K562 (cell line): ENCODE measurements at regions not wholly inside any gene's neighbourhood (a gene's known extent, or its start where the extent isn't known, plus 50 kb on each side); places are given as distances from the start of the nearest gene placed in this dataset.

Source experiments
- ATAC-seq: fragments of 200-7000 bp; cut with Tn5 transposase; 3 replicates; pipeline ENCODE4 v1.9.1; 2020; ENCODE audit warnings: moderate library complexity
- BruUV-seq: library from RNA; stranded (reverse); fragments of 400-500 nt; replicated peaks from 2 replicates; lab custom pipeline; 2021; lab: Mats Ljungman, UMichigan
- CTCF ChIA-PET: fragments of 300-600 bp; formaldehyde crosslinking; extraction: SDS; loops from one replicate; lab custom pipeline; 2021; ENCODE audit warnings: low intra/inter-chr PET ratio; lab: Yijun Ruan, JAX
- POLR2A ChIA-PET: fragments of 300-600, 350-650 bp; sonication (Branson Sonifier 250); formaldehyde crosslinking; extraction: SDS; loops from one replicate; lab custom pipeline; 2021; ENCODE audit warnings: antibody characterized with exemption, inconsistent platforms; lab: Yijun Ruan, JAX
- DNase-seq, 4 experiments: peaks; one replicate each; pipeline versions ENCODE4 v3.0.0 to v3.0.0-alpha.2; 2011 to 2018; ENCODE audit warnings: low spot score in 3 of 4, mixed read lengths in 3 of 4; ENCODE audit errors: extremely low read depth in 1 of 4
- FAIRE-seq: peaks from 2 replicates; lab custom pipeline; 2011; peaks lifted over from hg19 to GRCh38; lab: Jason Lieb, UNC
- H2AFZ ChIP-seq: 2 replicates; pipeline ENCODE4 v1.6.0; 2011; ENCODE audit warnings: low read depth, low read length, control low read depth, inconsistent platforms
- H3K27ac ChIP-seq: fragments of 200-600 bp; 3 replicates; pipeline ENCODE4 v1.8.0; 2011; ENCODE audit warnings: low read depth, mild to moderate bottlenecking, control low read depth, inconsistent platforms, low read length, moderate library complexity, mixed read lengths; ENCODE audit errors: extremely low read depth
- H3K27me3 ChIP-seq, 2 experiments: fragments of 300-600 bp in 1 of 2; 2 replicates in 1 of 2; 3 replicates in 1 of 2; pipeline versions ENCODE4 v1.6.0 to v1.8.0; 2011; ENCODE audit warnings: inconsistent platforms in 2 of 2, low read length in 2 of 2, mild to moderate bottlenecking in 1 of 2, mixed read lengths in 1 of 2, moderate library complexity in 1 of 2; ENCODE audit not compliant: control insufficient read depth in 2 of 2, insufficient read depth in 2 of 2
- H3K36me3 ChIP-seq: fragments of 300-600 bp; 3 replicates; pipeline ENCODE4 v1.8.0; 2011; ENCODE audit warnings: mild to moderate bottlenecking, low read length, inconsistent platforms; ENCODE audit not compliant: control insufficient read depth, insufficient read depth
- H3K4me1 ChIP-seq, 2 experiments: fragments of 200-600 bp in 1 of 2; replicated peaks in 1 of 2; 2 replicates in 1 of 2; 3 replicates in 1 of 2; pipeline versions ENCODE4 v1.5.1 to v1.8.0; 2011; ENCODE audit warnings: inconsistent platforms in 2 of 2, low read length in 2 of 2, mild to moderate bottlenecking in 1 of 2, mixed read lengths in 1 of 2, moderate library complexity in 1 of 2; ENCODE audit not compliant: control insufficient read depth in 2 of 2, insufficient read depth in 2 of 2
- H3K4me2 ChIP-seq: 2 replicates; pipeline ENCODE4 v1.6.1; 2011; ENCODE audit warnings: low read length, control low read depth, inconsistent platforms, mixed read lengths; ENCODE audit not compliant: insufficient read depth
- H3K4me3 ChIP-seq: fragments of 200-600 bp; sonication (generic), shearing (Covaris generic); 2 replicates; pipeline ENCODE4 v1.5.1; 2016; ENCODE audit warnings: control low read depth, inconsistent platforms
- H3K79me2 ChIP-seq: fragments of 200-600 bp; 3 replicates; pipeline ENCODE4 v1.8.0; 2011; ENCODE audit warnings: low read length, inconsistent platforms; ENCODE audit not compliant: control insufficient read depth, insufficient read depth
- H3K9ac ChIP-seq, 2 experiments: 2 replicates each; pipeline versions ENCODE4 v1.6.0 to v1.6.1; 2011; ENCODE audit warnings: low read depth in 2 of 2, low read length in 2 of 2, control low read depth in 1 of 2, inconsistent platforms in 1 of 2, mild to moderate bottlenecking in 1 of 2, mixed read lengths in 1 of 2; ENCODE audit not compliant: insufficient read depth in 1 of 2
- H3K9me1 ChIP-seq: one replicate; pipeline ENCODE4 v1.6.0; 2011; ENCODE audit warnings: inconsistent platforms, mild to moderate bottlenecking, low read length, moderate library complexity; ENCODE audit not compliant: control insufficient read depth, insufficient read depth
- H3K9me3 ChIP-seq: replicated peaks from 2 replicates; pipeline ENCODE4 v1.5.1; 2011; ENCODE audit warnings: low read depth, low read length, inconsistent platforms; ENCODE audit not compliant: control insufficient read depth, insufficient read depth
- H4K20me1 ChIP-seq: replicated peaks from 2 replicates; pipeline ENCODE4 v1.6.1; 2011; ENCODE audit warnings: low read length, inconsistent platforms, mixed read lengths; ENCODE audit not compliant: control insufficient read depth, insufficient read depth
- CEBPZ ChIP-seq: fragments of 150-350 bp; IDR thresholded peaks from 2 replicates; pipeline ENCODE4 v1.6.1; 2014; ENCODE audit warnings: low read depth, mild to moderate bottlenecking, low read length, borderline replicate concordance
- CHAMP1 ChIP-seq: fragments of 450-650 bp; IDR thresholded peaks from 2 replicates; pipeline ENCODE4 v1.6.1; 2016; ENCODE audit warnings: mild to moderate bottlenecking
- PTBP1 ChIP-seq: fragments of 200-400 bp; formaldehyde crosslinking; IDR thresholded peaks from 2 replicates; pipeline ENCODE4 v1.6.1; 2017; ENCODE audit warnings: low read depth, low read length
- SRSF7 ChIP-seq: fragments of 200-400 bp; formaldehyde crosslinking; optimal IDR thresholded peaks from 2 replicates; pipeline ENCODE3; 2017; ENCODE audit warnings: mild to moderate bottlenecking, low read depth, low read length
- ZNF586 ChIP-seq: fragments of 450-650 bp; formaldehyde crosslinking; conservative IDR thresholded peaks from 2 replicates; pipeline ENCODE4 v1.4.0; 2020; ENCODE audit warnings: mild to moderate bottlenecking, moderate library complexity
- WGBS: fragments of 100-300 bp; shearing (Covaris generic); methylation state at CpG from one replicate; pipeline ENCODE4 v1.1.6; 2016; ENCODE audit warnings: low coverage, mixed read lengths; ENCODE audit not compliant: insufficient coverage; ENCODE audit errors: missing lambda C conversion rate; 5-methylcytosine and 5-hydroxymethylcytosine counted together
- in situ Hi-C: fragments of 300-500 bp; cut with MboI; formaldehyde crosslinking; loops from 4 replicates; pipeline ENCODE4 v1.15.0; 2018; ENCODE audit warnings: inconsistent platforms, mixed read lengths
- intact Hi-C: fragments of 100-400 bp; cut with micrococcal nuclease; formaldehyde crosslinking; loops from 2 replicates; pipeline ENCODE4 v1.14.2; 2022
- TF ChIP-seq, protein P1 (sequence below), 3 experiments: IDR thresholded peaks in 2 of 3; conservative IDR thresholded peaks in 1 of 3; 2 replicates each; pipeline ENCODE4 v1.5.1; 2011 to 2012; ENCODE audit warnings: low read length in 3 of 3, mild to moderate bottlenecking in 3 of 3, control low read depth in 2 of 3, improper control_type of control experiment in 1 of 3, inconsistent platforms in 1 of 3, low read depth in 1 of 3, mixed read lengths in 1 of 3, moderate library complexity in 1 of 3; ENCODE audit not compliant: insufficient read depth in 2 of 3
- TF ChIP-seq, protein P2 (sequence below), 3 experiments: fragments of 200-800 bp in 1 of 3; sonication (Bioruptor generic) in 1 of 3; sonication (generic) in 1 of 3; formaldehyde crosslinking in 1 of 3; IDR thresholded peaks; 2 replicates each; pipeline versions ENCODE4 v1.6.1 to v1.8.0; 2016 to 2022; ENCODE audit warnings: mild to moderate bottlenecking in 2 of 3, missing compliant biosample characterization in 2 of 3, missing genetic modification characterization in 2 of 3, missing genetic modification reagents in 1 of 3
- TF ChIP-seq, protein P3 (sequence below): sonication (generic); formaldehyde crosslinking; IDR thresholded peaks from 2 replicates; pipeline ENCODE4 v1.8.0; 2022; ENCODE audit warnings: mild to moderate bottlenecking, missing genetic modification reagents

DNA sequence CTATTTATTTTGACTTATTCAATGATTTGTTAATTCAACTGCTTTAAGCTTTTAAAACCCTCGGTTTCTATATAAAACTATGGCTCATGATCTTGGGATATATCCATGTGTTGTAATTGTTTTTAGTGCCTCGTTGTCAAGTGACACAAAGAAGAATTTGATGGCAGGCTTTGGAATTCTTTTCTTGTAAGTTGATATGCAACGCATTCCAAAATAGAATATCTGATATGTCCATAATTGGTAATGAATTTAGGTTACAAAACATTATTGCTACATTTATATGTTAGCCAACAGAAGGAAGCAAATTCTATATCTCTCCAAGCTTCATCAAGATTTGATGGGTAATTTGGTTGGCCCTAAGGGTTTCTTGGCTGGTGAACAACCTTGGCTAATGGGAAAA, 220.4 kb upstream of the RIMS1 start:
- DNase-seq: no peak
- no peaks in the 10 kb centered on the region for H3K9me3 ChIP-seq
- 0% methylated on average over 3 of the region's 3 CpGs for WGBS
- no peak for ATAC-seq
- no peak overlapping the region for H3K4me3 ChIP-seq
- no peaks in the 10 kb centered on the region for H3K9me1 ChIP-seq
- no peaks in the 10 kb centered on the region for H3K4me1 ChIP-seq
- no peaks in the 10 kb centered on the region for H4K20me1 ChIP-seq
- no peak overlapping the region for H2AFZ ChIP-seq
- intact Hi-C loops: no loop called here
- CTCF ChIA-PET: no interaction called here
- in situ Hi-C loops: no loop called here
- BruUV-seq: no TSS peak
- no peak for FAIRE-seq
- H3K79me2 ChIP-seq: no peaks in the 10 kb centered on the region
- H3K4me2 ChIP-seq: no peak overlapping the region
- no peak overlapping the region for H3K27ac ChIP-seq
- H3K9ac ChIP-seq: no peak overlapping the region
- POLR2A ChIA-PET: no interaction called here
- H3K27me3 ChIP-seq: no peaks in the 10 kb centered on the region
- H3K36me3 ChIP-seq: no peaks in the 10 kb centered on the region
- no peak for TF ChIP-seq CHAMP1
- no peak for TF ChIP-seq ZNF586 (CRISPR knock-in tag)
- TF ChIP-seq, protein P1, sequence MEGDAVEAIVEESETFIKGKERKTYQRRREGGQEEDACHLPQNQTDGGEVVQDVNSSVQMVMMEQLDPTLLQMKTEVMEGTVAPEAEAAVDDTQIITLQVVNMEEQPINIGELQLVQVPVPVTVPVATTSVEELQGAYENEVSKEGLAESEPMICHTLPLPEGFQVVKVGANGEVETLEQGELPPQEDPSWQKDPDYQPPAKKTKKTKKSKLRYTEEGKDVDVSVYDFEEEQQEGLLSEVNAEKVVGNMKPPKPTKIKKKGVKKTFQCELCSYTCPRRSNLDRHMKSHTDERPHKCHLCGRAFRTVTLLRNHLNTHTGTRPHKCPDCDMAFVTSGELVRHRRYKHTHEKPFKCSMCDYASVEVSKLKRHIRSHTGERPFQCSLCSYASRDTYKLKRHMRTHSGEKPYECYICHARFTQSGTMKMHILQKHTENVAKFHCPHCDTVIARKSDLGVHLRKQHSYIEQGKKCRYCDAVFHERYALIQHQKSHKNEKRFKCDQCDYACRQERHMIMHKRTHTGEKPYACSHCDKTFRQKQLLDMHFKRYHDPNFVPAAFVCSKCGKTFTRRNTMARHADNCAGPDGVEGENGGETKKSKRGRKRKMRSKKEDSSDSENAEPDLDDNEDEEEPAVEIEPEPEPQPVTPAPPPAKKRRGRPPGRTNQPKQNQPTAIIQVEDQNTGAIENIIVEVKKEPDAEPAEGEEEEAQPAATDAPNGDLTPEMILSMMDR (IDR thresholded peaks at IDR 0.05 in 2 of 3, conservative IDR thresholded peaks at IDR 0.05 in 1 of 3; ENCODE audit: insufficient read depth in 2 of 3, low read depth in 1 of 3, low read length in 3 of 3): no peak
- no peak for TF ChIP-seq SRSF7
- TF ChIP-seq CEBPZ: no peak
- TF ChIP-seq, protein P2, sequence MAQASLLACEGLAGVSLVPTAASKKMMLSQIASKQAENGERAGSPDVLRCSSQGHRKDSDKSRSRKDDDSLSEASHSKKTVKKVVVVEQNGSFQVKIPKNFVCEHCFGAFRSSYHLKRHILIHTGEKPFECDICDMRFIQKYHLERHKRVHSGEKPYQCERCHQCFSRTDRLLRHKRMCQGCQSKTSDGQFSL (CRISPR knock-in tag; IDR thresholded peaks at IDR 0.05): no peak
- TF ChIP-seq, protein P2 (tag; IDR thresholded peaks at IDR 0.05): no peak
- TF ChIP-seq, protein P3, sequence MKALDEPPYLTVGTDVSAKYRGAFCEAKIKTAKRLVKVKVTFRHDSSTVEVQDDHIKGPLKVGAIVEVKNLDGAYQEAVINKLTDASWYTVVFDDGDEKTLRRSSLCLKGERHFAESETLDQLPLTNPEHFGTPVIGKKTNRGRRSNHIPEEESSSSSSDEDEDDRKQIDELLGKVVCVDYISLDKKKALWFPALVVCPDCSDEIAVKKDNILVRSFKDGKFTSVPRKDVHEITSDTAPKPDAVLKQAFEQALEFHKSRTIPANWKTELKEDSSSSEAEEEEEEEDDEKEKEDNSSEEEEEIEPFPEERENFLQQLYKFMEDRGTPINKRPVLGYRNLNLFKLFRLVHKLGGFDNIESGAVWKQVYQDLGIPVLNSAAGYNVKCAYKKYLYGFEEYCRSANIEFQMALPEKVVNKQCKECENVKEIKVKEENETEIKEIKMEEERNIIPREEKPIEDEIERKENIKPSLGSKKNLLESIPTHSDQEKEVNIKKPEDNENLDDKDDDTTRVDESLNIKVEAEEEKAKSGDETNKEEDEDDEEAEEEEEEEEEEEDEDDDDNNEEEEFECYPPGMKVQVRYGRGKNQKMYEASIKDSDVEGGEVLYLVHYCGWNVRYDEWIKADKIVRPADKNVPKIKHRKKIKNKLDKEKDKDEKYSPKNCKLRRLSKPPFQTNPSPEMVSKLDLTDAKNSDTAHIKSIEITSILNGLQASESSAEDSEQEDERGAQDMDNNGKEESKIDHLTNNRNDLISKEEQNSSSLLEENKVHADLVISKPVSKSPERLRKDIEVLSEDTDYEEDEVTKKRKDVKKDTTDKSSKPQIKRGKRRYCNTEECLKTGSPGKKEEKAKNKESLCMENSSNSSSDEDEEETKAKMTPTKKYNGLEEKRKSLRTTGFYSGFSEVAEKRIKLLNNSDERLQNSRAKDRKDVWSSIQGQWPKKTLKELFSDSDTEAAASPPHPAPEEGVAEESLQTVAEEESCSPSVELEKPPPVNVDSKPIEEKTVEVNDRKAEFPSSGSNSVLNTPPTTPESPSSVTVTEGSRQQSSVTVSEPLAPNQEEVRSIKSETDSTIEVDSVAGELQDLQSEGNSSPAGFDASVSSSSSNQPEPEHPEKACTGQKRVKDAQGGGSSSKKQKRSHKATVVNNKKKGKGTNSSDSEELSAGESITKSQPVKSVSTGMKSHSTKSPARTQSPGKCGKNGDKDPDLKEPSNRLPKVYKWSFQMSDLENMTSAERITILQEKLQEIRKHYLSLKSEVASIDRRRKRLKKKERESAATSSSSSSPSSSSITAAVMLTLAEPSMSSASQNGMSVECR (CRISPR knock-in tag): no peak
- TF ChIP-seq PTBP1: no peak
